Body of pancreas (tissue), 4 donors: ENCODE measurements at regions not wholly inside any gene's neighbourhood (a gene's known extent, or its start where the extent isn't known, plus 50 kb on each side); places are given as distances from the start of the nearest gene placed in this dataset.

Source experiments
- ATAC-seq: fragments of 150-250 bp; one replicate; pipeline ENCODE4 v1.9.1; 2016
- DNase-seq, 4 donors: peaks; one replicate each; pipeline ENCODE4 v3.0.0-alpha.2; 2019
- H3K27ac ChIP-seq, 4 donors: fragments of 200-600 bp; sonication (generic); 1 replicate in 3 of 4; 2 replicates in 1 of 4; pipeline versions ENCODE4 v1.5.1 to v1.6.1; 2016 to 2019; ENCODE audit warnings: mild to moderate bottlenecking in 1 of 4, mixed read lengths in 1 of 4, moderate library complexity in 1 of 4
- H3K27me3 ChIP-seq, 2 donors: fragments of 200-600 bp; sonication (generic); one replicate each; pipeline ENCODE4 v1.6.0; 2016; ENCODE audit warnings: mild to moderate bottlenecking in 1 of 2
- H3K36me3 ChIP-seq, 2 donors: fragments of 200-600 bp; sonication (generic); replicated peaks in 1 of 2; 2 replicates each; pipeline ENCODE4 v1.5.1; 2016; ENCODE audit warnings: low read depth in 2 of 2; ENCODE audit not compliant: insufficient read depth in 1 of 2
- H3K4me1 ChIP-seq: fragments of 200-600 bp; sonication (generic); one replicate; pipeline ENCODE4 v1.6.0; 2016
- H3K4me3 ChIP-seq, 2 donors: fragments of 200-600 bp; sonication (generic); 1 replicate in 1 of 2; 2 replicates in 1 of 2; pipeline ENCODE4 v1.5.1; 2016 to 2019
- H3K9me3 ChIP-seq, 3 donors: fragments of 200-600 bp; sonication (generic); 1 replicate in 2 of 3; 2 replicates in 1 of 3; pipeline ENCODE4 v1.5.1; 2016
- CTCF ChIP-seq, 7 experiments: fragments of 450-650 bp in 4 of 7; fragments of 200-600 bp in 3 of 7; sonication (generic) in 3 of 7; IDR thresholded peaks; one replicate each; pipeline ENCODE4 v1.5.1; 2016 to 2019; ENCODE audit warnings: antibody characterized with exemption in 7 of 7
- POLR2A ChIP-seq, 3 donors: fragments of 450-650 bp; IDR thresholded peaks; one replicate each; pipeline ENCODE4 v1.6.1; 2016; ENCODE audit warnings: antibody characterized with exemption in 3 of 3, mild to moderate bottlenecking in 2 of 3
- WGBS, 2 donors: methylation state at CpG; one replicate each; pipeline ENCODE4 v1.1.5; 2017; 5-methylcytosine and 5-hydroxymethylcytosine counted together
- intact Hi-C: fragments of 100-400 bp; cut with DNase I; formaldehyde crosslinking; loops from one replicate; pipeline ENCODE4 v1.15.1; 2023

- 57 to 64% methylated on average over 3 of the region's 3 CpGs for WGBS, 2 donors
Observed at GRCh38 chr10:58885146-58885545, 291.3 kb upstream of the PHYHIPL start.

GRCh38 chr10:58885686-58886345 is 290.6 kb upstream of the PHYHIPL start:
- ATAC-seq (no peak), DNase-seq (no peak)
- no peak overlapping the region for H3K27ac ChIP-seq
- TF ChIP-seq POLR2A (IDR thresholded peaks at IDR 0.05) (no peak), CTCF (IDR thresholded peaks at IDR 0.05) (no peak)
- H3K4me3 ChIP-seq, result no peak overlapping the region
- H3K9me3 ChIP-seq, result peaks cover 0 to 4% (median 0%) of the 10 kb centered on the region in 3 donors
- intact Hi-C loops, result no loop called here
- no peaks in the 10 kb centered on the region for H3K4me1 ChIP-seq
- H3K36me3 ChIP-seq, result no peaks in the 10 kb centered on the region
- 58 to 81% methylated on average over 3 of the region's 3 CpGs for WGBS, 2 donors
- no peaks in the 10 kb centered on the region for H3K27me3 ChIP-seq

More at GRCh38 chr10:58885146-58885545, 291.3 kb upstream of the PHYHIPL start:
- Histone ChIP-seq H3K4me3 (no peak overlapping the region), H3K27ac (no peak overlapping the region), H3K9me3 (peaks cover 0 to 4% (median 0%) of the 10 kb centered on the region in 3 donors), H3K4me1 (no peaks in the 10 kb centered on the region), H3K36me3 (no peaks in the 10 kb centered on the region), H3K27me3 (no peaks in the 10 kb centered on the region)
- TF ChIP-seq POLR2A (IDR thresholded peaks at IDR 0.05), result no peak
- TF ChIP-seq CTCF (IDR thresholded peaks at IDR 0.05), result no peak
- no peak for DNase-seq
- intact Hi-C loops, result no loop called here
- ATAC-seq, result no peak

GRCh38 chr10:58886406-58886805 is 290.0 kb upstream of the PHYHIPL start:
- no peaks in the 10 kb centered on the region for H3K36me3 ChIP-seq
- no peak overlapping the region for H3K4me3 ChIP-seq
- ATAC-seq, result no peak
- no peak for DNase-seq
- H3K9me3 ChIP-seq, result peaks cover 0 to 4% (median 0%) of the 10 kb centered on the region in 3 donors
- no peak for TF ChIP-seq CTCF (IDR thresholded peaks at IDR 0.05)
- TF ChIP-seq POLR2A (IDR thresholded peaks at IDR 0.05), result no peak
- intact Hi-C loops, result no loop called here
- H3K4me1 ChIP-seq, result no peaks in the 10 kb centered on the region
- 36 to 38% methylated on average over 2 of the region's 2 CpGs for WGBS, 2 donors
- no peak overlapping the region for H3K27ac ChIP-seq
- H3K27me3 ChIP-seq, result no peaks in the 10 kb centered on the region

GRCh38 chr10:58887474-58887873 is 289.0 kb upstream of the PHYHIPL start:
- Histone ChIP-seq H3K4me1 (no peaks in the 10 kb centered on the region), H3K4me3 (no peak overlapping the region), H3K27me3 (no peaks in the 10 kb centered on the region), H3K36me3 (no peaks in the 10 kb centered on the region), H3K9me3 (peaks cover 0 to under 1% (median 0%) of the 10 kb centered on the region in 3 donors), H3K27ac (no peak overlapping the region)
- intact Hi-C loops, result no loop called here
- DNase-seq (no peak), ATAC-seq (no peak)
- 66 to 74% methylated on average over 2 of the region's 2 CpGs for WGBS, 2 donors
- no peak for TF ChIP-seq POLR2A (IDR thresholded peaks at IDR 0.05)
- TF ChIP-seq CTCF (IDR thresholded peaks at IDR 0.05), result no peak

- WGBS, 2 donors, result 60 to 62% methylated on average over 3 of the region's 3 CpGs
- H3K27ac ChIP-seq, result no peak overlapping the region
- H3K4me3 ChIP-seq, result no peak overlapping the region
- H3K4me1 ChIP-seq, result no peaks in the 10 kb centered on the region
- TF ChIP-seq CTCF (IDR thresholded peaks at IDR 0.05) (no peak), POLR2A (IDR thresholded peaks at IDR 0.05) (no peak)
- intact Hi-C loops, result no loop called here
- no peak for DNase-seq
- H3K36me3 ChIP-seq, result no peaks in the 10 kb centered on the region
- ATAC-seq, result no peak
- no peaks in the 10 kb centered on the region for H3K9me3 ChIP-seq
- H3K27me3 ChIP-seq, result no peaks in the 10 kb centered on the region
Observed at GRCh38 chr10:58888957-58889356, 287.5 kb upstream of the PHYHIPL start.
